ENCODE measurements at regions not wholly inside any gene's neighbourhood (a gene's known extent, or its start where the extent isn't known, plus 50 kb on each side); places are given as distances from the start of the nearest gene placed in this dataset.
A peak's percentile ranks its signal among the peaks of the same experiment; 100 is the strongest.

- TF ChIP-seq CTCF (IDR thresholded peaks at IDR 0.05; ENCODE audit: insufficient read depth, low read length, severe bottlenecking), result no peak
- FAIRE-seq, result no peak
- no peak for DNase-seq (ENCODE audit: low read depth)
- Histone ChIP-seq H3K27me3 (ENCODE audit: control insufficient read depth, insufficient read depth, low read length) (no peaks in the 10 kb centered on the region), H3K4me3 (ENCODE audit: low read depth, low read length) (no peak overlapping the region), H3K36me3 (ENCODE audit: control insufficient read depth, insufficient read depth, low read length) (no peaks in the 10 kb centered on the region)
These were observed 57.6 kb downstream of the PTTG1 start for GRCh38 chr5:160479220-160479619.

- no peak overlapping the region for H3K4me3 ChIP-seq (ENCODE audit: low read depth, low read length)
- no peak for TF ChIP-seq CTCF (IDR thresholded peaks at IDR 0.05; ENCODE audit: insufficient read depth, low read length, severe bottlenecking)
- FAIRE-seq, result no peak
- DNase-seq (ENCODE audit: low read depth), result peak; percentile 67
- H3K36me3 ChIP-seq (ENCODE audit: control insufficient read depth, insufficient read depth, low read length), result no peaks in the 10 kb centered on the region
- no peaks in the 10 kb centered on the region for H3K27me3 ChIP-seq (ENCODE audit: control insufficient read depth, insufficient read depth, low read length)
These were observed 58.3 kb downstream of the PTTG1 start for GRCh38 chr5:160479926-160480325.

GRCh38 chr5:160480652-160481051, 59.0 kb downstream of the PTTG1 start:
- Histone ChIP-seq H3K36me3 (ENCODE audit: control insufficient read depth, insufficient read depth, low read length) (no peaks in the 10 kb centered on the region), H3K4me3 (ENCODE audit: low read depth, low read length) (no peak overlapping the region), H3K27me3 (ENCODE audit: control insufficient read depth, insufficient read depth, low read length) (no peaks in the 10 kb centered on the region)
- TF ChIP-seq CTCF (IDR thresholded peaks at IDR 0.05; ENCODE audit: insufficient read depth, low read length, severe bottlenecking), result no peak
- FAIRE-seq, result no peak
- no peak for DNase-seq (ENCODE audit: low read depth)

- TF ChIP-seq CTCF (IDR thresholded peaks at IDR 0.05; ENCODE audit: insufficient read depth, low read length, severe bottlenecking), result no peak
- H3K27me3 ChIP-seq (ENCODE audit: control insufficient read depth, insufficient read depth, low read length), result no peaks in the 10 kb centered on the region
- FAIRE-seq (no peak), DNase-seq (ENCODE audit: low read depth) (no peak)
- H3K4me3 ChIP-seq (ENCODE audit: low read depth, low read length), result no peak overlapping the region
- no peaks in the 10 kb centered on the region for H3K36me3 ChIP-seq (ENCODE audit: control insufficient read depth, insufficient read depth, low read length)
These were observed 63.0 kb downstream of the PTTG1 start for GRCh38 chr5:160484678-160485077.

- no peak for TF ChIP-seq CTCF (IDR thresholded peaks at IDR 0.05; ENCODE audit: insufficient read depth, low read length, severe bottlenecking)
- DNase-seq (ENCODE audit: low read depth) (no peak), FAIRE-seq (no peak)
- Histone ChIP-seq H3K4me3 (ENCODE audit: low read depth, low read length) (no peak overlapping the region), H3K27me3 (ENCODE audit: control insufficient read depth, insufficient read depth, low read length) (no peaks in the 10 kb centered on the region), H3K36me3 (ENCODE audit: control insufficient read depth, insufficient read depth, low read length) (no peaks in the 10 kb centered on the region)
These were observed 63.8 kb downstream of the PTTG1 start for GRCh38 chr5:160485364-160485969.

- Histone ChIP-seq H3K36me3 (ENCODE audit: control insufficient read depth, insufficient read depth, low read length) (no peaks in the 10 kb centered on the region), H3K27me3 (ENCODE audit: control insufficient read depth, insufficient read depth, low read length) (no peaks in the 10 kb centered on the region), H3K4me3 (ENCODE audit: low read depth, low read length) (no peak overlapping the region)
- DNase-seq (ENCODE audit: low read depth) (no peak), FAIRE-seq (no peak)
- no peak for TF ChIP-seq CTCF (IDR thresholded peaks at IDR 0.05; ENCODE audit: insufficient read depth, low read length, severe bottlenecking)
These were observed 64.9 kb downstream of the PTTG1 start for GRCh38 chr5:160486573-160486972.

Data from bronchial epithelial cell (primary cell).